NK-92 treated with Interleukin-12 subunit alpha and Interleukin-12 subunit beta, amount 100 ng/mL, for 24 hours (cell line): ENCODE measurements at regions not wholly inside any gene's neighbourhood (a gene's known extent, or its start where the extent isn't known, plus 50 kb on each side); places are given as distances from the start of the nearest gene placed in this dataset.

Source experiments
- DNase-seq: peaks from one replicate; lab custom pipeline; 2025; lab: John Stamatoyannopoulos, UW

GRCh38 chr1:42034426-42034825 lies 115.7 kb upstream of the HIVEP3 start:
- no peak for DNase-seq

GRCh38 chr1:42033629-42034028 lies 114.9 kb upstream of the HIVEP3 start:
- no peak for DNase-seq

DNA sequence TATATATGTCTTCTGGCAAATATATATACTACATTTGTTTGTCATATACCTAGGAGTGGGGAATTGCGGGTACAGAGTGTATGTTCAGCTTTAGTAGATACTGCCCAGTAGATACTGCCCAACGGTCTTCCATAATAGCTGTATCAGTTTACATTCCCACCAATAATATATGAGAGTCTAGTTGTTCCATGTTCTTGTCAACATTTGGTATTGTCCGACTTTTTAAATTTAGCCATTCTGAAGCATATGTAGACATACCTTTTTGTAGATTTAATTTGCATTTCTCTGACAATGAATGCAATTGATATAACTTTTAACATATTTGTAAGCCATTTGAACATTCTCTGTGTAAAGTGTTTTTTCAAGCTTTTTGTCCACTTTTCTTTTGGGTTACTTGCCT lies 99.0 kb upstream of the HIVEP3 start:
- DNase-seq, result no peak

- no peak for DNase-seq
Observed at GRCh38 chr1:42017259-42017658, 98.5 kb upstream of the HIVEP3 start.

DNA sequence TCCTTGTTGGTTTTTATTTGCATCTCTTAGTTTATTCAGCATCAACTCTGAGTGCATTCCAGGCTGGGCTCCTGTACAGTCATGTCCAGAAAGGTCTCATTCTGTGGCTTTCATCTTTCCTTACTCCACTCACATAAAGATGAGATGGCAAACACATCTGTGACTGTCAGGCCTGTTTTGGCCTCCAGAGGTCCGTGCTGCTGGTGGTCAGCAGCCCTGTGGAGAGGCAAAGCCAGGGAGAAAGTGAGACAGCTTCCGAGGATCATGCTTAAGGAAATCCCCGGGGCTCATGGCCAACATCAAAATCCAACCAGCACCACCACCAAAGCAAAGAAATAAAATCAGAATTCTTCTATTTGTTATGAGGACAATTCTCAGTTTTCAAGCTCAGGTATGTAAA lies 96.1 kb upstream of the HIVEP3 start:
- no peak for DNase-seq

DNA sequence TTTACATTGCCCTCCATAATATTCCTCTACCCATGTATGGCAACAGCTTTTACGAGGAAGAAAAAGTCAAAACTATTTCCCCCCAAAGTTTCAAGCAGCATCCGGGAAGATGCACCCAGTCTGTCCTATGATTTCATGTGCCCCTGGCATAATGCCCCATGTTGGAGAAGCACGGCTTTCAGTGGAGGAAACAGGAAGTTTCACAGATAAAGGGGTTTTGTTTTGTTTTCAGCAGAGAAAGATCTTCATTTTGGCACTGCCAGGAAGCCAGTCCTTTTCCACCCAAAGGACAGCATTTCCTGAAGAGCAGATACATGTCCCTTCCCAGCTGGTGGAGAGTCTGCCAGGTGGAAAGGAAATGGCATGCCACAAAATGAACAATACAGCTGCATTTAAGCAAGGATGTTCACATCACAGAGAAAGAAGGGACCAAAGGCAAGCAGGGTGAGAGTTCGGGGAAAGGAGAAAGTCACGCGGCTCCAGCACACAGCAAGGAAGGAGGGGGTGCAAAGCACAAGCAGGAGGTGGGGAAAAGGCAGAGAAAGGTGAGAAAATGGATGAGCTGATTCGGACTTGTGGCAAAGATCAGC lies 95.3 kb upstream of the HIVEP3 start:
- no peak for DNase-seq

- no peak for DNase-seq
Observed at GRCh38 chr1:42012852-42013251, 94.1 kb upstream of the HIVEP3 start.

- no peak for DNase-seq
Observed at GRCh38 chr1:42010381-42010780, 91.7 kb upstream of the HIVEP3 start.

DNA sequence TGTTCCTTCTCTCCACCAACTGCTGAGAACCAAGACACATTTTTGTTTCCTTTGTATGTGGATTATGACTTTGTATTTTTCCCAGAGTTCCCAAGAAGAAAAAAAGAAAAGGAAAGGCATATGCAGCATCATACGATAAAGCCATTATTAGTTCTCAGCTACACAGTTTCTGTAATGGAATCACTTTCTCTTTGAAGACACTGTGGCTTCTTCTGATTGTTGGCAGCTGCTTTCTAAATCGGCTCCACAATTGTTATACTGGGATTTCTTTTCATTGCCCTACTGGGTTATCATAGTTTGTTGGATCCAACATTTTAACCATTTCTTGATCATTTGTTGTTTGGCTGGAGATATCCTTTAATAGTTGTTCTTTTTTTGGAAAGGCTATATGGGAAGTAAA lies 89.5 kb upstream of the HIVEP3 start:
- no peak for DNase-seq

DNA sequence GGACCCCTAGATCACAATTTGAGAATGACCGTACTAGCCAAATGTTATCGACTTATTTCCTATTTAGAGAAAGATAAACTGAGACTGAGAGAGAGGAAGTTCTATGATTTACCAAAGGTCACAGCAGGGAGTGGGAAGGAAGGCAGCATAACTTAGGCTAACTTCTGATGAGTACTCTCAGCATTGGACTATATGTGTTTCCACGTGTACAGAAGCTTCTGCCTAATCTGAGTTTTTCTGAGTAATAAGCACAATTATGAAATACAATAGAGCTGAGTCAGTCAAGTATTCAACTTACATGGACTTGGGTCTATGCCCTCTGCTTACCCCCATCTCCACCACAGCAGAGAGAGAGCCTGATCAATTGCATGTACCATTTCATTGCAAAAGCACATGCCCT lies 88.1 kb upstream of the HIVEP3 start:
- DNase-seq, result no peak

DNA sequence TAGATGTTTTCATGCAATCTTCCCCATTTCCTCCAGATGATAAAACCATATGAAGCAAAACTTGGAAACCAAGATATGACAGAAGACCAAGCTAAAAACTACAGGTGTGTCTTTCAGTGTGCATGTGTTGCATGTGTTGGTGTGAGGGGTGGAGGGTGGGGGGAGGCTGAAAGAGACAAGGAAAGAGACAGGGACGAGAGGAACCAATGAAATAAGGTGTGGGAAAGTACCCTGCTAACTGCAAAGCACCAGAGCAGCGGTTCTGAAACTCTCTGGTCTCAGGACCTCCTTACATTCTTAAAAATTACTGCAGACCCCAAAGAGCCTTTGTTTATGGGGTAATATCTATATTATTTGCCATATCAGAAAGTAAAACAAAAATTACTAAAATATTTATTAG lies 87.4 kb upstream of the HIVEP3 start:
- DNase-seq, result no peak

GRCh38 chr1:42005530-42005929 lies 86.8 kb upstream of the HIVEP3 start:
- no peak for DNase-seq

DNA sequence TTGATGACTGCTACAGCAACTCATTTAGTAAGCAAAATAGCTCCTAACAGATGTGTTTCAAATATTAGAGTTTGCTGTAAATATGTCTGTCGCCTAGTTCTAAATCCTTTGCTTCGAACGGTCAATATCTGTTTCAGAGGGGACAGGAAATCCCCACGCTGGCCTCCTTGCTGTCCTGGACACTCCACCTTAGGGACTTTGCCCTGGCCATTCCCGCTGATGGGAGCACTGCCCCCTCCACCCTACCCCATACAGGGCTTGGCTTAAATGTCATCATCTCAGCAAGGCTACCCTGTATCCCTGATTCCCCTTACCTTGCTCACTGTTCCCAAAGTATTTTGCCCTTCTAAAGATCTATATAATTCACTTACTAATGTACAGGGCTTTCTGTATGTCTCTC lies 86.1 kb upstream of the HIVEP3 start:
- DNase-seq, result no peak

DNA sequence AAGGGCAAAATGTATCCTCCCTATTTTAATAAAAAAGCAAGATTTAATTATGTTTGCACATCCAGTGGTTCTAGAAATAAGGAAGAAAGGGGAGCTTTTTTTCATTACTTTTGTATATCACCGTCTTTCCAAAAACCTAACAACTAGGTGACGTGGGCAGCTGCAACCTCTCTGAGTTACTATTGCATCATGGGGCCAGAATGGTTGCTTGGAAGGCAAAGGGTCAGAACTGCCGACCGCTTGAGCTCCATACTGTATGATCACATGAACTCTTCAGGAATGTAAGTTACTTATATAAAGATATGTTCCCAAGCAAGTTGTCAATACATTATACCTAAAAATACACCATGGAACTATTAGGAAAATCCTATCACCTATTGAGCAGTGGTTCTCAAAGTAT lies 85.6 kb upstream of the HIVEP3 start:
- DNase-seq, result no peak

GRCh38 chr1:42003433-42003832 lies 84.7 kb upstream of the HIVEP3 start:
- DNase-seq, result no peak

- no peak for DNase-seq
Observed at GRCh38 chr1:42002220-42002619, 83.5 kb upstream of the HIVEP3 start.

DNA sequence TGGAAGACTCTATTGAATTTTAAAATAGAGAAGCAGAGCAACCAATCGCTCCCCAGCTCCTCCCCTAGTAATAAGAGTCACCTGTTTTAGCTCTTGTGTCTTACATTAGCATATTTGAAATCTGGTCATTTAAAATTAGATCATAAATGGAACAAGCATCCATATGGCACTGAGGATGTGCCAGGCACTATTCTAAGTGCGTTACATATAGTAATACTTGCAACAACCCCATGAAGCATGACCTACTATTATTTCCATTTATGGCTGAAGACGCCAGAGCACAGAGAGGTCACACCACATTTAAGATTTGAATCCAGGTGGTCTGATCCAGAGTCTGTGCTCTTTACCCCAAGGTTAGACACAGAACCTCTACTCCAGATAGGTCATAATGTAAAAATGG lies 82.0 kb upstream of the HIVEP3 start:
- DNase-seq, result no peak

DNA sequence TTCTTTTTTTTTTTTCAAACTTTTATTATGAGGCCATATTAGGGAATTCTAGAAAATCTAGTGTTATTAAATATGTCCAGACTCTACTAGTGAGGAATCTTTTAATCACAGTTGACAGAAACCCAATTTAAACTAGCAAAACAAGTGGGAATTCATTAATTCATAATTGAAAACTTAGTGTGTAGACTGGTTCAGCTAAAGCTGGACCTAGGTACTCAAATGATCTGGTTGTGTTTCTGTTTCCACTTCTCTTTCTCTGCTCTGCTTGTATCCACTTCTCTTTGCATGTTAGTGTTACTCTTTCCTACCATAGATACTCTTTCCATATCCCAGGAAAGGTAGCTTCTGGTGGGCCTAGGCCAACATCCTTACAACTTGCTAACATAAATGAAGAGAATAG lies 81.2 kb upstream of the HIVEP3 start:
- no peak for DNase-seq

GRCh38 chr1:41998250-41998649 lies 79.5 kb upstream of the HIVEP3 start:
- DNase-seq, result no peak

GRCh38 chr1:41997153-41997552 lies 78.4 kb upstream of the HIVEP3 start:
- no peak for DNase-seq

GRCh38 chr1:41995441-41996130 lies 76.9 kb upstream of the HIVEP3 start:
- DNase-seq, result no peak

- DNase-seq, result no peak
Observed at GRCh38 chr1:41994195-41994894, 75.6 kb upstream of the HIVEP3 start.

- no peak for DNase-seq
Observed at GRCh38 chr1:41983451-41983850, 64.7 kb upstream of the HIVEP3 start.

DNA sequence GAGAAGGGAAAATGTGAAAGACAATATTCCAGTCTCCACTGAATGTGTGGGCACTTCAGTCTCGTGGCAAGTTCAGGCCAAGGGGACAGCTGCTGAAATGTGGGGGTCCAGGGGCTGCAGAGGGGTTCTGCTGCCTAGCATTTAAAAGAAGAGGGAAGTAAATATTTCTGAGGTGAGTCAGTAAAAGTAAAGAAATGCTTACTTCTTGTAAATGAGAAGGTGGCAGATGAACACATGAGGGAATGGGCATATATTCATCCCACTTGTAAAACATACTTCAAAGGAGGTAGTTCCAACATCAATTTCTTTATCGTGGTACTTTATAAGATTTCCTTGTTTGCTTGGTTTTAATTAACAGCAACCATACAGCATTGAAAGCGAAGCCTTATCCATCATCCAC lies 63.1 kb upstream of the HIVEP3 start:
- no peak for DNase-seq
